ENCODE measurements at regions not wholly inside any gene's neighbourhood (a gene's known extent, or its start where the extent isn't known, plus 50 kb on each side); places are given as distances from the start of the nearest gene placed in this dataset.
"Not testable (repeated sequence)": the region's sequence is repeated elsewhere in the genome, so short reads cannot be mapped to it uniquely, and the experiment has no call there.

DNA sequence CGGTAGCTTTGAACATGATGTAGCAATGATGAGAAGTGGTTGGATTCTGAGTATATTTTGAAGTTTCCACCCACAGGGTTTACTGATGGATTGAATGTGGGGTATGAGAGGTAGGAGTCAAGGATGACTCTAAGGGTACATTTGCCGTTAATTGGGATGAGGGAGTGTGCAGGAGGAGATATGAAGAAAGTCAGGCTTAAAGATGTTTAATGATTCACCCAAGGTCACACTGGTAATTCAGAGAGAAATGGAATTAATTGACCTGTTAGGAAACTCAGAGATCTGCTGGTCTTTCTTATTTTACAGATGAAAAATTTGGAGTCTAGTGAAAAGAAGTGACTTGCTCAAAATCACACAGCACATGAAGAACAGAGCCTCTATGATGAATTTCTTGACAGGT is 390.7 kb downstream of the GBA3 start:
- H3K4me1 ChIP-seq (ENCODE audit: insufficient read depth, low read length): peaks cover 18% of the 10 kb centered on the region
- TF ChIP-seq, protein P1, sequence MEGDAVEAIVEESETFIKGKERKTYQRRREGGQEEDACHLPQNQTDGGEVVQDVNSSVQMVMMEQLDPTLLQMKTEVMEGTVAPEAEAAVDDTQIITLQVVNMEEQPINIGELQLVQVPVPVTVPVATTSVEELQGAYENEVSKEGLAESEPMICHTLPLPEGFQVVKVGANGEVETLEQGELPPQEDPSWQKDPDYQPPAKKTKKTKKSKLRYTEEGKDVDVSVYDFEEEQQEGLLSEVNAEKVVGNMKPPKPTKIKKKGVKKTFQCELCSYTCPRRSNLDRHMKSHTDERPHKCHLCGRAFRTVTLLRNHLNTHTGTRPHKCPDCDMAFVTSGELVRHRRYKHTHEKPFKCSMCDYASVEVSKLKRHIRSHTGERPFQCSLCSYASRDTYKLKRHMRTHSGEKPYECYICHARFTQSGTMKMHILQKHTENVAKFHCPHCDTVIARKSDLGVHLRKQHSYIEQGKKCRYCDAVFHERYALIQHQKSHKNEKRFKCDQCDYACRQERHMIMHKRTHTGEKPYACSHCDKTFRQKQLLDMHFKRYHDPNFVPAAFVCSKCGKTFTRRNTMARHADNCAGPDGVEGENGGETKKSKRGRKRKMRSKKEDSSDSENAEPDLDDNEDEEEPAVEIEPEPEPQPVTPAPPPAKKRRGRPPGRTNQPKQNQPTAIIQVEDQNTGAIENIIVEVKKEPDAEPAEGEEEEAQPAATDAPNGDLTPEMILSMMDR (conservative IDR thresholded peaks at IDR 0.05; ENCODE audit: low read depth, low read length): no peak
- TF ChIP-seq EZH2phosphoT487 (IDR thresholded peaks at IDR 0.05; ENCODE audit: borderline replicate concordance, low read length) (no peak), EZH2 (IDR thresholded peaks at IDR 0.05; ENCODE audit: low read length, unreplicated experiment) (no peak)
- DNase-seq: no peak
- peaks cover 5% of the 10 kb centered on the region for H3F3A ChIP-seq (ENCODE audit: low read length, unreplicated experiment)
- POLR2A ChIA-PET (ENCODE audit: unreplicated experiment): no interaction called here
- no peak overlapping the region for H2AFZ ChIP-seq (ENCODE audit: low read length)
- no peaks in the 10 kb centered on the region for H3K79me2 ChIP-seq (ENCODE audit: low read length)
- H3K9me2 ChIP-seq (replicated peaks; ENCODE audit: low read length): no peaks in the 10 kb centered on the region
- H3K36me3 ChIP-seq (ENCODE audit: low read depth, low read length): no peaks in the 10 kb centered on the region
- CTCF ChIA-PET: no interaction called here
- no peaks in the 10 kb centered on the region for H3K27me3 ChIP-seq (ENCODE audit: low read length)
- H3K27ac ChIP-seq (ENCODE audit: low read length): no peak overlapping the region
- no peak overlapping the region for H3K9ac ChIP-seq (ENCODE audit: low read length)
- intact Hi-C loops (cut with micrococcal nuclease): no loop called here
- H4K20me1 ChIP-seq (ENCODE audit: low read length): no peaks in the 10 kb centered on the region
- no peaks in the 10 kb centered on the region for H3K9me3 ChIP-seq (ENCODE audit: low read length)
- ATAC-seq: no peak
- H3K4me2 ChIP-seq (ENCODE audit: low read length): no peak overlapping the region
- BruUV-seq (replicated peaks): no TSS peak
- H3K4me3 ChIP-seq (ENCODE audit: low read length): no peak overlapping the region

DNA sequence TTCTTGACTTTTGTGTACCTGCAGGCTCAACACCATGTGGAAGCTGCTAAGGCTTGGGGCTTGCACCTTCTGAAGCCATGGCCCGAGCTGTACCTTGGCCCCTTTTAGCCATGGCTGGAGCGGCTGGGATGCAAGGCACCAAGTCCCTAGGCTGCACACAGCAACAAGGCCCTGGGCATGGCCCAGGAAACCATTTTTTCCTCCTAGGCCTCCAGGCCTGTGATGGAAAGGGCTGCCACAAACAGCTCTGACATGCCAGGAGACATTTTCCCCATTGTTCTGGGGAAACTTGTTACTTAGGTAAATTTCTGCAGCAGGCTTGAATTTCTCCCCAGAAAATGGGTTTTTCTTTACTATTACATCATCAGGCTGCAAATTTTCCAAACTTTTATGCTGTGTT is 387.4 kb downstream of the GBA3 start:
- H3K79me2 ChIP-seq (ENCODE audit: low read length); H3K9me2 ChIP-seq (replicated peaks; ENCODE audit: low read length); H3K27me3 ChIP-seq (ENCODE audit: low read length); H3K36me3 ChIP-seq (ENCODE audit: low read depth, low read length); CTCF ChIA-PET; H3F3A ChIP-seq (ENCODE audit: low read length, unreplicated experiment); H4K20me1 ChIP-seq (ENCODE audit: low read length); ATAC-seq; H3K9me3 ChIP-seq (ENCODE audit: low read length); POLR2A ChIA-PET (ENCODE audit: unreplicated experiment); intact Hi-C loops (cut with micrococcal nuclease); BruUV-seq (replicated peaks); H3K4me2 ChIP-seq (ENCODE audit: low read length); DNase-seq; H3K27ac ChIP-seq (ENCODE audit: low read length); H3K9ac ChIP-seq (ENCODE audit: low read length); H3K4me3 ChIP-seq (ENCODE audit: low read length); H2AFZ ChIP-seq (ENCODE audit: low read length): not testable (repeated sequence)
- peaks cover 15% of the 10 kb centered on the region for H3K4me1 ChIP-seq (ENCODE audit: insufficient read depth, low read length)

DNA sequence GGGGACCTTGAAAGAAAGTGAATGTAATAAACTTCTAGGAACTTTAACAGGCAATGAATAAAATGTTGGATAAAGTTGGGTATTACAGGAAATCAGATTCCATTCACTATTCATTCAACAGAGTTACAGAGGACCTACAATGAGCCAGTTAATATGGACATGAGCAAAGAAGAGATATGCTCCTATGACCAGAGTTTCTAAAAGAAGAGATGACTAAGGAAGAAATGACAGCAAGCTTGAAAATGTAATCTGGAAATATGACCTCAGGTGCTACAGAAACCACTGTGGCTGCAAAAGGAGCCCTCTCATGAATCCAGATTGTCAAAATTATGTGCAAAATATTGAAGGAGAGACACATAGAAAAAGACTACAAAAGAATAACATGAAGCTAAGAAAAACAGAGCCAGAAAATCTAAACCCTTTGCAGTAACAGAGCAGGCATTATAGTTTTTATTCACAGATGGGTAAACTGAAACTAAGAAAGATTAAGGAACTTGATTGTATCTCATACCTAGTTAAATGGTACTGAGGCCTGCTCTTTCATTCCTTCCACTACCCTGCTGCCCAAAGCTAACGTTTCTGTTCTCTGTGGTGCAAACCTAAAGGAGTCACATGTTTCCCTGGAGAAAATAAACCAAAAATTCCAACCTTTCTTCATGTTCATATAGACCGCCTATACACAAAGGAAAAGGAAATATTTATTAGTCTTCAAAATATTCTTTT is 378.3 kb downstream of the GBA3 start:
- no peak for TF ChIP-seq EZH2phosphoT487 (IDR thresholded peaks at IDR 0.05; ENCODE audit: borderline replicate concordance, low read length)
- H3K9ac ChIP-seq (ENCODE audit: low read length): no peak overlapping the region
- ChIA-PET CTCF (no interaction called here), POLR2A (ENCODE audit: unreplicated experiment) (no interaction called here)
- H3K4me3 ChIP-seq (ENCODE audit: low read length): no peak overlapping the region
- no peak overlapping the region for H3K4me2 ChIP-seq (ENCODE audit: low read length)
- H3K9me2 ChIP-seq (replicated peaks; ENCODE audit: low read length): no peaks in the 10 kb centered on the region
- intact Hi-C loops (cut with micrococcal nuclease): no loop called here
- H3K27me3 ChIP-seq (ENCODE audit: low read length): no peaks in the 10 kb centered on the region
- DNase-seq: no peak
- no peaks in the 10 kb centered on the region for H3K36me3 ChIP-seq (ENCODE audit: low read depth, low read length)
- H3K79me2 ChIP-seq (ENCODE audit: low read length): no peaks in the 10 kb centered on the region
- BruUV-seq (replicated peaks): no TSS peak
- peaks cover 19% of the 10 kb centered on the region for H3K4me1 ChIP-seq (ENCODE audit: insufficient read depth, low read length)
- no peak overlapping the region for H3K27ac ChIP-seq (ENCODE audit: low read length)
- H2AFZ ChIP-seq (ENCODE audit: low read length): no peak overlapping the region
- H3F3A ChIP-seq (ENCODE audit: low read length, unreplicated experiment): peaks cover 3% of the 10 kb centered on the region
- no peaks in the 10 kb centered on the region for H3K9me3 ChIP-seq (ENCODE audit: low read length)
- no peaks in the 10 kb centered on the region for H4K20me1 ChIP-seq (ENCODE audit: low read length)
- ATAC-seq: no peak

DNA sequence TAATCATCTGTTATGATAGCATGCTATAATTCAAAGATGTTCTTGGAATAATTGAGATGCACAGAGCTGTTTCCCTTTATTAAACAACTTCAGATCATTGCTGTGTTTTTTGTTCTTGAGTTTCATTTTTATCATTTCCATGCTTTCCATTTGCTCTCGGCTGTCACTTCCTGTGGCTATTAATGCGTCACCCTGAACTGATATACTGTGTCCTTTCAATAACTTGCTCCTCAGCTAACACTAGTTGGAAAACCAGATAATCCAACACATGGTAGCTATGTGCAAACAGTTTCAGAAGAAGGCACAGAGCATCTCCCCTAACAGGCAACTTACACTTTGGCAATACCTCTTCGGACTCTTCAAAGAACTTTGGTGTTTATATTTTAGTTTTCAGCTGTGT is 376.0 kb downstream of the GBA3 start:
- Histone ChIP-seq H2AFZ (ENCODE audit: low read length) (peak overlapping the region; percentile 50; the same call in 1 of the 2 replicates), H3K79me2 (ENCODE audit: low read length) (no peaks in the 10 kb centered on the region), H3K4me3 (ENCODE audit: low read length) (peak overlapping the region; percentile 32; the same call in 1 of the 2 replicates), H4K20me1 (ENCODE audit: low read length) (no peaks in the 10 kb centered on the region), H3K4me1 (ENCODE audit: insufficient read depth, low read length) (peaks cover 19% of the 10 kb centered on the region), H3K27me3 (ENCODE audit: low read length) (no peaks in the 10 kb centered on the region), H3K9me2 (replicated peaks; ENCODE audit: low read length) (no peaks in the 10 kb centered on the region), H3K27ac (ENCODE audit: low read length) (peak overlapping the region; percentile 92), H3K4me2 (ENCODE audit: low read length) (peak overlapping the region; percentile 70), H3F3A (ENCODE audit: low read length, unreplicated experiment) (peaks cover 3% of the 10 kb centered on the region), H3K9me3 (ENCODE audit: low read length) (no peaks in the 10 kb centered on the region), H3K36me3 (ENCODE audit: low read depth, low read length) (no peaks in the 10 kb centered on the region), H3K9ac (ENCODE audit: low read length) (peak overlapping the region; percentile 43)
- POLR2A ChIA-PET (ENCODE audit: unreplicated experiment): no interaction called here
- ATAC-seq (peak; percentile 55), DNase-seq (peak; percentile 34)
- no TSS peak for BruUV-seq (replicated peaks)
- intact Hi-C loops (cut with micrococcal nuclease): loop anchor here (10.0 kb wide), 2 partner anchors 66 to 84 kb away; no protein-coding TSS in a partner anchor
- TF ChIP-seq EZH2phosphoT487 (IDR thresholded peaks at IDR 0.05; ENCODE audit: borderline replicate concordance, low read length) (no peak), EZH2 (IDR thresholded peaks at IDR 0.05; ENCODE audit: low read length, unreplicated experiment) (no peak)
- TF ChIP-seq, protein P1 (conservative IDR thresholded peaks at IDR 0.05; ENCODE audit: low read depth, low read length): no peak
- CTCF ChIA-PET: no interaction called here

Data from PC-3 (cell line).